Lung (tissue), 11 donors: ENCODE measurements at regions not wholly inside any gene's neighbourhood (a gene's known extent, or its start where the extent isn't known, plus 50 kb on each side); places are given as distances from the start of the nearest gene placed in this dataset.
"Not testable (repeated sequence)": the region's sequence is repeated elsewhere in the genome, so short reads cannot be mapped to it uniquely, and the experiment has no call there.

Source experiments
- ATAC-seq: fragments of 200-7000 bp; cut with Tn5 transposase; one replicate; pipeline ENCODE4 v1.9.1; 2020; ENCODE audit warnings: moderate number of reproducible peaks; ENCODE audit not compliant: insufficient read depth, low FRiP score
- DNase-seq, 3 donors: peaks; one replicate each; pipeline ENCODE4 v3.0.0-alpha.2; 2013 to 2017
- H3K27ac ChIP-seq, 2 donors: one replicate each; pipeline ENCODE4 v1.5.1; 2013; ENCODE audit warnings: mild to moderate bottlenecking in 2 of 2, moderate library complexity in 2 of 2, control low read depth in 1 of 2, inconsistent platforms in 1 of 2, low read depth in 1 of 2, low read length in 1 of 2
- H3K27me3 ChIP-seq, 3 donors: one replicate each; pipeline ENCODE4 v1.5.1; 2013; ENCODE audit warnings: low read length in 2 of 3; ENCODE audit not compliant: control insufficient read depth in 3 of 3, insufficient read depth in 3 of 3
- H3K36me3 ChIP-seq, 4 donors: one replicate each; pipeline ENCODE4 v1.5.1; 2013; ENCODE audit warnings: low read length in 4 of 4, mild to moderate bottlenecking in 1 of 4, moderate library complexity in 1 of 4; ENCODE audit not compliant: control insufficient read depth in 4 of 4, insufficient read depth in 4 of 4
- H3K4me1 ChIP-seq, 5 donors: one replicate each; pipeline ENCODE4 v1.5.1; 2013; ENCODE audit warnings: low read length in 5 of 5, mild to moderate bottlenecking in 2 of 5, moderate library complexity in 1 of 5; ENCODE audit not compliant: control insufficient read depth in 5 of 5, insufficient read depth in 5 of 5
- H3K4me3 ChIP-seq: one replicate; pipeline ENCODE4 v1.5.1; 2013; ENCODE audit warnings: mild to moderate bottlenecking, control low read depth, moderate library complexity
- H3K9ac ChIP-seq, 2 donors: one replicate each; pipeline ENCODE4 v1.5.1; 2013; ENCODE audit warnings: low read length in 2 of 2, control low read depth in 1 of 2; ENCODE audit not compliant: insufficient read depth in 1 of 2
- H3K9me3 ChIP-seq, 4 donors: one replicate each; pipeline ENCODE4 v1.5.1; 2013; ENCODE audit warnings: low read length in 3 of 4, mild to moderate bottlenecking in 1 of 4, moderate library complexity in 1 of 4; ENCODE audit not compliant: control insufficient read depth in 4 of 4, insufficient read depth in 3 of 4
- WGBS, 2 donors: extraction: QIAGEN DNeasy Blood & Tissue Kit; methylation state at CpG; one replicate each; pipeline ENCODE4 v1.1.7; 2013; 5-methylcytosine and 5-hydroxymethylcytosine counted together
- TF ChIP-seq, protein P1 (sequence below): IDR thresholded peaks from 2 replicates; pipeline ENCODE4 v1.5.1; 2012; ENCODE audit warnings: mild to moderate bottlenecking; ENCODE audit errors: control extremely low read depth, extremely low read depth
- donor health status: control.
- donor health status: control.
- donor health status: Bipolar disorder and iron deficiency.
- donor health status: healthy.
- donor health status: DM: yes; HTN: yes; CAD: no.

DNA sequence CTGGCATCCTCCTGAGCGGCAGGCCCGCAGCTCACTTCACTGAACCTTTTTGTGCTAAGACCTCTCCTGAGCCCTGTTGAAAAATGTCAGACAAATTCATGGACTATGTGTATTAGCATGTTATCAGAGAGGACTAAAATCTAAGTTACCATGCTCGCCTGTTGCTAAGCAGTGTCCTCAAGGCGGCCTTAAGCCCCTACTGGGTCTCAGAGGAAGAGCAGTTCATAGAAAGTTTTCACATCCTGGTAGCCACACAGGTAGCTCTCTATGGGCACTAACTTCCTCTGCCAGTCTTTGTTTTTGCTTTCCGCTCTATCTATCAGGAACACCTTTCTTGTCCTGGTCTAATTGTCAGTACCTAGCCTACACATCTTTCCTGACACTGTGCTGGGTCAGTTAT is 306.6 kb upstream of the MIS18BP1 start:
- Histone ChIP-seq H3K9me3 (no peaks in the 10 kb centered on the region), H3K36me3 (no peaks in the 10 kb centered on the region), H3K27me3 (no peaks in the 10 kb centered on the region), H3K27ac (no peak overlapping the region), H3K9ac (no peak overlapping the region), H3K4me1 (no peaks in the 10 kb centered on the region), H3K4me3 (no peak overlapping the region)
- ATAC-seq (no peak), DNase-seq (no peak)
- TF ChIP-seq, protein P1, sequence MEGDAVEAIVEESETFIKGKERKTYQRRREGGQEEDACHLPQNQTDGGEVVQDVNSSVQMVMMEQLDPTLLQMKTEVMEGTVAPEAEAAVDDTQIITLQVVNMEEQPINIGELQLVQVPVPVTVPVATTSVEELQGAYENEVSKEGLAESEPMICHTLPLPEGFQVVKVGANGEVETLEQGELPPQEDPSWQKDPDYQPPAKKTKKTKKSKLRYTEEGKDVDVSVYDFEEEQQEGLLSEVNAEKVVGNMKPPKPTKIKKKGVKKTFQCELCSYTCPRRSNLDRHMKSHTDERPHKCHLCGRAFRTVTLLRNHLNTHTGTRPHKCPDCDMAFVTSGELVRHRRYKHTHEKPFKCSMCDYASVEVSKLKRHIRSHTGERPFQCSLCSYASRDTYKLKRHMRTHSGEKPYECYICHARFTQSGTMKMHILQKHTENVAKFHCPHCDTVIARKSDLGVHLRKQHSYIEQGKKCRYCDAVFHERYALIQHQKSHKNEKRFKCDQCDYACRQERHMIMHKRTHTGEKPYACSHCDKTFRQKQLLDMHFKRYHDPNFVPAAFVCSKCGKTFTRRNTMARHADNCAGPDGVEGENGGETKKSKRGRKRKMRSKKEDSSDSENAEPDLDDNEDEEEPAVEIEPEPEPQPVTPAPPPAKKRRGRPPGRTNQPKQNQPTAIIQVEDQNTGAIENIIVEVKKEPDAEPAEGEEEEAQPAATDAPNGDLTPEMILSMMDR: no peak
- 89 to 90% methylated on average over 5 of the region's 5 CpGs for WGBS, 2 donors

DNA sequence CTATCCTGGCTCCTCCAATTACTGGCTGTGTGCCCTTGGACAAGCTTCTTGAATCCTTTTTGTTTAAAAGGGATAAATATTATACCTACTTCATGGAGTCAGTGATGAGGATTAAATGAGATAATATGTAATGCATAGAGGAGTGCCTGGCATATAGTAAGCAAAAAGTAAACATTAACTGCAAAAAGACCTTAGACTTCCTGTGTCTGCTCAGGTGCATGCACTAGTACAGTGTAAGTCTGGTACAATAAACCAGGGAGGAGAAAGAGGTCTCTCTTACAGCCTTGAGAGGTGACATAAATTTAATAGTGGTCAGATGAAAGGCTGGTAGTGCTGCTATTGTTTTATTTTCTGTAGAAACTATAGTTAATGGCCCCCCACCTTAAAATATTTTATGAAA is 305.2 kb upstream of the MIS18BP1 start:
- H3K4me3 ChIP-seq: no peak overlapping the region
- no peaks in the 10 kb centered on the region for H3K27me3 ChIP-seq
- TF ChIP-seq, protein P1: no peak
- H3K27ac ChIP-seq: no peak overlapping the region
- H3K9me3 ChIP-seq: no peaks in the 10 kb centered on the region
- ATAC-seq: no peak
- H3K9ac ChIP-seq: no peak overlapping the region
- H3K36me3 ChIP-seq: no peaks in the 10 kb centered on the region
- DNase-seq: no peak
- H3K4me1 ChIP-seq: peaks cover 0 to 2% (median 0%) of the 10 kb centered on the region in 5 donors

DNA sequence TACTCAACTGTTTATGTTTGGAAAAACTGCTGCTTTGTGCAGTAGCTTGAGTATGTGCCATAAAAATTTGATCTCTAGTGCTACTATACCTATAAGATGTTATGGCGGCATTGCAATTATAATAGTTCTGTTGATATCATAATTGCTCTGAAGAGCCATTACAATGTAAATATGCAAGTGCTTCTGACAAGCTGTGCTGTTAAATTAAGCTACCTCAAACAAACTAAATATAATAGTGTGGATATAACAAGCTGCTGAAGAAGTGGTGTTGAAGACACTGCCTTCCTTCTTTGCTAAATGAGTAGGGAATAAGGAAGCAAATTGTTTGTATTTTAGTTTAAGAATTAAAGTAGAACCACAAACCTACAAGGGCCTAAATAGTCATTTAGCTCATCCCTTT is 301.0 kb upstream of the MIS18BP1 start:
- ATAC-seq (no peak), DNase-seq (no peak)
- no peak overlapping the region for H3K27ac ChIP-seq
- 56 to 81% methylated on average over 1 of the region's 1 CpG for WGBS, 2 donors
- H3K9ac ChIP-seq: no peak overlapping the region
- H3K4me3 ChIP-seq: no peak overlapping the region
- H3K4me1 ChIP-seq: peaks cover 0 to 2% (median 0%) of the 10 kb centered on the region in 5 donors
- H3K9me3 ChIP-seq: no peaks in the 10 kb centered on the region
- TF ChIP-seq, protein P1: no peak
- H3K36me3 ChIP-seq: no peaks in the 10 kb centered on the region
- H3K27me3 ChIP-seq: no peaks in the 10 kb centered on the region

DNA sequence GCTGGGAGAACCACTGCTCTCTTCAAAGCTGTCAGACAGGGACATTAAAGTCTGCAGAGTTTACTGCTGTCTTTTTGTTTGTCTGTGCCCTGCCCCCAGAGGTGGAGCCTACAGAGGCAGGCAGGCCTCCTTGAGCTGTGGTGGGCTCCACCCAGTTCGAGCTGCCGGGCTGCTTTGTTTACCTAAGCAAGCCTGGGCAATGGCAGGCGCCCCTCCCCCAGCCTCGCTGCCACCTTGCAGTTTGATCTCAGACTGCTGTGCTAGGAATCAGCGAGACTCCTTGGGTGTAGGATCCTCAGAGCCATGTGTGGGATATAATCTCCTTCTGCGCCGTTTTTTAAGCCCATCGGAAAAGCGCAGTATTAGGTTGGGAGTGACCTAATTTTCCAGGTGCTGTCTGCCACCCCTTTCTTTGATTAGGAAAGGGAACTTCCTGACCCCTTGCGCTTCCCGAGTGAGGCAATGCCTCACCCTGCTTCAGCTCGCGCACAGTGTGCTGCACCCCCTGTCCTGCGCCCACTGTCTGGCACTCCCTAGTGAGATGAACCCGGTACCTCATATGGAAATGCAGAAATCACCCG is 298.3 kb upstream of the MIS18BP1 start:
- H3K27me3 ChIP-seq, H3K27ac ChIP-seq, H3K4me3 ChIP-seq, ATAC-seq, H3K9ac ChIP-seq, H3K36me3 ChIP-seq, H3K9me3 ChIP-seq, DNase-seq, H3K4me1 ChIP-seq: not testable (repeated sequence)
- WGBS, 2 donors: 46 to 62% methylated on average over 16 of the region's 16 CpGs
